Common myeloid progenitor, CD34-positive (primary cell): ENCODE measurements at regions not wholly inside any gene's neighbourhood (a gene's known extent, or its start where the extent isn't known, plus 50 kb on each side); places are given as distances from the start of the nearest gene placed in this dataset.

Source experiments
- CTCF ChIA-PET: fragments of 350-600 bp; sonication (Branson Sonifier 250); formaldehyde crosslinking; loops from one replicate; lab custom pipeline; 2021; ENCODE audit warnings: antibody characterized with exemption; lab: Charles Lee
- POLR2A ChIA-PET: fragments of 350-600 bp; sonication (Branson Sonifier 250); formaldehyde crosslinking; loops from one replicate; lab custom pipeline; 2021; ENCODE audit warnings: antibody characterized with exemption; lab: Charles Lee
- DNase-seq, 3 donors: peaks; one replicate each; pipeline versions ENCODE4 v3.0.0 to v3.0.0-alpha.2; 2013
- H3K27ac ChIP-seq, 2 experiments: 1 replicate in 1 of 2; 2 replicates in 1 of 2; pipeline ENCODE4 v1.7.0; 2013; ENCODE audit warnings: inconsistent platforms in 2 of 2, low read length in 2 of 2, mild to moderate bottlenecking in 2 of 2, low read depth in 1 of 2, moderate library complexity in 1 of 2; ENCODE audit not compliant: severe bottlenecking in 2 of 2, insufficient read depth in 1 of 2, poor library complexity in 1 of 2
- H3K27me3 ChIP-seq, 5 experiments: replicated peaks in 2 of 5; 1 replicate in 3 of 5; 2 replicates in 2 of 5; pipeline versions ENCODE4 v1.6.1 to v1.7.0; 2013; ENCODE audit warnings: low read length in 4 of 5, mild to moderate bottlenecking in 2 of 5, moderate library complexity in 2 of 5, inconsistent platforms in 1 of 5; ENCODE audit not compliant: insufficient read depth in 5 of 5, control insufficient read depth in 4 of 5
- H3K36me3 ChIP-seq, 4 experiments: 1 replicate in 2 of 4; 2 replicates in 2 of 4; pipeline versions ENCODE4 v1.6.1 to v1.7.0; 2013; ENCODE audit warnings: low read length in 3 of 4, control low read depth in 1 of 4, mild to moderate bottlenecking in 1 of 4; ENCODE audit not compliant: control insufficient read depth in 4 of 4, insufficient read depth in 4 of 4
- H3K4me1 ChIP-seq, 4 experiments: 1 replicate in 3 of 4; 2 replicates in 1 of 4; pipeline versions ENCODE4 v1.6.1 to v1.7.1; 2013; ENCODE audit warnings: low read length in 3 of 4, mild to moderate bottlenecking in 3 of 4, control low read depth in 1 of 4, inconsistent platforms in 1 of 4, moderate library complexity in 1 of 4; ENCODE audit not compliant: control insufficient read depth in 4 of 4, insufficient read depth in 4 of 4; ENCODE audit errors: control extremely low read depth in 1 of 4
- H3K4me3 ChIP-seq, 7 experiments: 1 replicate in 4 of 7; 2 replicates in 3 of 7; pipeline versions ENCODE4 v1.5.1 to v1.7.0; 2013; ENCODE audit warnings: mild to moderate bottlenecking in 7 of 7, low read length in 6 of 7, moderate library complexity in 6 of 7, inconsistent platforms in 2 of 7, low read depth in 2 of 7, control low read depth in 1 of 7; ENCODE audit not compliant: insufficient read depth in 4 of 7, control insufficient read depth in 1 of 7; ENCODE audit errors: extremely low read depth in 1 of 7
- H3K9me3 ChIP-seq, 5 experiments: 1 replicate in 4 of 5; 2 replicates in 1 of 5; pipeline versions ENCODE4 v1.6.1 to v1.7.1; 2013; ENCODE audit warnings: low read length in 4 of 5, mild to moderate bottlenecking in 2 of 5, inconsistent platforms in 1 of 5, low read depth in 1 of 5, moderate library complexity in 1 of 5; ENCODE audit not compliant: control insufficient read depth in 4 of 5, insufficient read depth in 2 of 5; ENCODE audit errors: control extremely low read depth in 1 of 5
- WGBS: methylation state at CpG from one replicate; pipeline ENCODE4 v1.1.5; 2013; ENCODE audit not compliant: insufficient coverage; 5-methylcytosine and 5-hydroxymethylcytosine counted together

- H3K36me3 ChIP-seq = no peaks in the 10 kb centered on the region
- no peak overlapping the region for H3K27ac ChIP-seq
- no CpG with 5 or more reads among the region's 2 CpGs for WGBS
- ChIA-PET CTCF (no interaction called here), POLR2A (no interaction called here)
- H3K4me1 ChIP-seq = no peaks in the 10 kb centered on the region
- no peaks in the 10 kb centered on the region for H3K27me3 ChIP-seq
- H3K4me3 ChIP-seq = no peak overlapping the region
- H3K9me3 ChIP-seq = peaks cover 0 to 3% (median 0%) of the 10 kb centered on the region in 5 experiments
- no peak for DNase-seq
Measured at GRCh38 chr2:153096272-153096671, 377.9 kb downstream of the ARL6IP6 start.

GRCh38 chr2:153091344-153091743 lies 372.9 kb downstream of the ARL6IP6 start:
- Histone ChIP-seq H3K4me1 (no peaks in the 10 kb centered on the region), H3K4me3 (no peak overlapping the region), H3K9me3 (peaks cover 0 to 5% (median 0%) of the 10 kb centered on the region in 5 experiments), H3K27me3 (no peaks in the 10 kb centered on the region), H3K27ac (no peak overlapping the region), H3K36me3 (no peaks in the 10 kb centered on the region)
- DNase-seq = no peak
- CTCF ChIA-PET = no interaction called here
- POLR2A ChIA-PET = no interaction called here

GRCh38 chr2:153079315-153079714 lies 360.9 kb downstream of the ARL6IP6 start:
- H3K4me1 ChIP-seq = no peaks in the 10 kb centered on the region
- WGBS = no CpG with 5 or more reads among the region's 1 CpG
- ChIA-PET POLR2A (no interaction called here), CTCF (no interaction called here)
- H3K4me3 ChIP-seq = no peak overlapping the region
- H3K27ac ChIP-seq = no peak overlapping the region
- DNase-seq = no peak
- H3K36me3 ChIP-seq = no peaks in the 10 kb centered on the region
- no peaks in the 10 kb centered on the region for H3K9me3 ChIP-seq
- H3K27me3 ChIP-seq = no peaks in the 10 kb centered on the region

- ChIA-PET POLR2A (no interaction called here), CTCF (no interaction called here)
- Histone ChIP-seq H3K9me3 (no peaks in the 10 kb centered on the region), H3K4me3 (no peak overlapping the region), H3K36me3 (no peaks in the 10 kb centered on the region), H3K27ac (no peak overlapping the region), H3K27me3 (no peaks in the 10 kb centered on the region), H3K4me1 (no peaks in the 10 kb centered on the region)
- WGBS = no CpG with 5 or more reads among the region's 2 CpGs
- DNase-seq = no peak
Measured at GRCh38 chr2:153077311-153077710, 358.9 kb downstream of the ARL6IP6 start.

GRCh38 chr2:153074207-153074606 lies 355.8 kb downstream of the ARL6IP6 start:
- DNase-seq = no peak

GRCh38 chr2:153072813-153073212 lies 354.4 kb downstream of the ARL6IP6 start:
- WGBS = 86% methylated on average over 6 of the region's 8 CpGs
- ChIA-PET CTCF (no interaction called here), POLR2A (no interaction called here)
- H3K4me3 ChIP-seq = no peak overlapping the region
- no peak overlapping the region for H3K27ac ChIP-seq
- DNase-seq = no peak
- no peaks in the 10 kb centered on the region for H3K36me3 ChIP-seq
- H3K27me3 ChIP-seq = no peaks in the 10 kb centered on the region
- no peaks in the 10 kb centered on the region for H3K4me1 ChIP-seq
- no peaks in the 10 kb centered on the region for H3K9me3 ChIP-seq

More at GRCh38 chr2:153074207-153074606, 355.8 kb downstream of the ARL6IP6 start:
- POLR2A ChIA-PET = no interaction called here
- CTCF ChIA-PET = no interaction called here
- Histone ChIP-seq H3K4me3 (no peak overlapping the region), H3K4me1 (no peaks in the 10 kb centered on the region), H3K9me3 (no peaks in the 10 kb centered on the region), H3K36me3 (no peaks in the 10 kb centered on the region), H3K27me3 (no peaks in the 10 kb centered on the region), H3K27ac (no peak overlapping the region)
- WGBS = 91% methylated on average over 1 of the region's 1 CpG

- POLR2A ChIA-PET = no interaction called here
- Histone ChIP-seq H3K36me3 (no peaks in the 10 kb centered on the region), H3K27ac (no peak overlapping the region), H3K4me3 (no peak overlapping the region), H3K27me3 (no peaks in the 10 kb centered on the region), H3K9me3 (no peaks in the 10 kb centered on the region), H3K4me1 (no peaks in the 10 kb centered on the region)
- CTCF ChIA-PET = no interaction called here
- WGBS = 73% methylated on average over 4 of the region's 6 CpGs
- DNase-seq = no peak
Measured at GRCh38 chr2:153072077-153072476, 353.7 kb downstream of the ARL6IP6 start.
